ENCODE measurements at regions not wholly inside any gene's neighbourhood (a gene's known extent, or its start where the extent isn't known, plus 50 kb on each side); places are given as distances from the start of the nearest gene placed in this dataset.
"Not testable (repeated sequence)": the region's sequence is repeated elsewhere in the genome, so short reads cannot be mapped to it uniquely, and the experiment has no call there.

DNA sequence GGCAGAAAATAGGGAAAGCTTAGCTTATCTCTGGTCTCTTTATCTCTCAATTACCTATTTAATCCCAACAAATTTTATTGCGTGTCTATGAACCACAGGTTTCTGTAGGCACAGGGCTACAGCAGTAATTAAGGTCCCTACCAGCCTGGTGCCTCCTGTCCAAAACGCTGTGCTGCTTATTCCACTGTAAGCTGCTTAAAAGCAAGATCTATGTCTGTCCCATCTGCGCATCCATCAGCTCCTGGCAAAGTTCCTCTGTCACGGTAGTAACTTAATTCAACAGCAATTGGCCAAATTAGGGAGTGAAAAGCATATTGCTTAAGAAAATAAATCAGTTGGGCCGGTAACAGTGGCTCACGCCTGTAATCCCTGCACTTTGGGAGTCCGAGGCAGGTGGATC lies 235.8 kb upstream of the VLDLR start:
- H3K4me1 ChIP-seq: no peaks in the 10 kb centered on the region
- intact Hi-C loops (cut with DNase I): no loop called here
- H3K4me3 ChIP-seq: no peak overlapping the region
- no peaks in the 10 kb centered on the region for H3K9me3 ChIP-seq
- TF ChIP-seq, protein P1, sequence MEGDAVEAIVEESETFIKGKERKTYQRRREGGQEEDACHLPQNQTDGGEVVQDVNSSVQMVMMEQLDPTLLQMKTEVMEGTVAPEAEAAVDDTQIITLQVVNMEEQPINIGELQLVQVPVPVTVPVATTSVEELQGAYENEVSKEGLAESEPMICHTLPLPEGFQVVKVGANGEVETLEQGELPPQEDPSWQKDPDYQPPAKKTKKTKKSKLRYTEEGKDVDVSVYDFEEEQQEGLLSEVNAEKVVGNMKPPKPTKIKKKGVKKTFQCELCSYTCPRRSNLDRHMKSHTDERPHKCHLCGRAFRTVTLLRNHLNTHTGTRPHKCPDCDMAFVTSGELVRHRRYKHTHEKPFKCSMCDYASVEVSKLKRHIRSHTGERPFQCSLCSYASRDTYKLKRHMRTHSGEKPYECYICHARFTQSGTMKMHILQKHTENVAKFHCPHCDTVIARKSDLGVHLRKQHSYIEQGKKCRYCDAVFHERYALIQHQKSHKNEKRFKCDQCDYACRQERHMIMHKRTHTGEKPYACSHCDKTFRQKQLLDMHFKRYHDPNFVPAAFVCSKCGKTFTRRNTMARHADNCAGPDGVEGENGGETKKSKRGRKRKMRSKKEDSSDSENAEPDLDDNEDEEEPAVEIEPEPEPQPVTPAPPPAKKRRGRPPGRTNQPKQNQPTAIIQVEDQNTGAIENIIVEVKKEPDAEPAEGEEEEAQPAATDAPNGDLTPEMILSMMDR (IDR thresholded peaks at IDR 0.05): no peak
- DNase-seq: no peak
- no peaks in the 10 kb centered on the region for H3K36me3 ChIP-seq
- H3K27ac ChIP-seq: no peak overlapping the region
- H3K9ac ChIP-seq (ENCODE audit: low read depth in 2 of 2, low read length in 2 of 2): no peak overlapping the region
- no peaks in the 10 kb centered on the region for H3K27me3 ChIP-seq

DNA sequence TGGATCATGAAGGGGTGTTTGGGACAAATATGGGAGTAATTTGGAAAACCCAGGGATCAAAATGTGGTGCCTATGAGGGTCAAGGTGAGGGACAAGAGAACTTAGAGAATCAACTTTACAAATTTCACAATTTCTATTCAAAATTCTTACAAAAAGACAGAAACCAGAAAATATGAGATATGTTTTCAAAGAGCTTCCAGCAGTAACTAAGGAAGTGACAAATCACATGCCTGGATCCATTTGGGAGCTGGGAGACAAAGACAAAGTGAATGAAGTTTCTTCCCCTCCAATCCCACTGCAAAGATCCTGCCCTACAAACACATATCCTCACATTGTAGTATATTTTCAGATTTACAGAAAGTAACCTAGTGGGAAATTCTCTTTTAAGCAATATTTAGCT lies 235.0 kb upstream of the VLDLR start:
- Histone ChIP-seq H3K9me3 (no peaks in the 10 kb centered on the region), H3K36me3 (no peaks in the 10 kb centered on the region), H3K27ac (no peak overlapping the region), H3K9ac (ENCODE audit: low read depth in 2 of 2, low read length in 2 of 2) (no peak overlapping the region), H3K27me3 (no peaks in the 10 kb centered on the region), H3K4me1 (no peaks in the 10 kb centered on the region), H3K4me3 (no peak overlapping the region)
- no peak for DNase-seq
- TF ChIP-seq, protein P1 (IDR thresholded peaks at IDR 0.05): no peak
- intact Hi-C loops (cut with DNase I): no loop called here

DNA sequence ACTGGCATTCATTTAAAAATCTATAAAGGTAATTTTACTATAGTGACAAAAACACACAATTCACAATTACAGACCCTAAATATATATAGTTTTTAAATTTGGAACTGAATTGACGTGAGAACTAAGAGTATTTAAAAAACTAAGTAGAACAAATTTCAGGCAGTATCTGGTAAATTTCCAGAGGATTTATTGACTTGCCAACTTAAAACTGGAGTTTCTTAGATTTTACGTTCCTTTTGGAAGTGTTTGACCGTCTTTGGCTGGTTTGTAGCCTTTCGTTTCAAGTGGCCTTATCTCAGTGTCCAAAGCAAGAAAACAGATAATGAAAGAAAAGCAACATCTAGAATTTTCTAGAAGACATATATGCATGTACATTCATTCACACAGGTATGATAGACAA lies 234.4 kb upstream of the VLDLR start:
- Histone ChIP-seq H3K27ac (no peak overlapping the region), H3K36me3 (no peaks in the 10 kb centered on the region), H3K9me3 (no peaks in the 10 kb centered on the region), H3K4me3 (no peak overlapping the region), H3K4me1 (no peaks in the 10 kb centered on the region), H3K9ac (ENCODE audit: low read depth in 2 of 2, low read length in 2 of 2) (no peak overlapping the region), H3K27me3 (no peaks in the 10 kb centered on the region)
- no peak for DNase-seq
- intact Hi-C loops (cut with DNase I): no loop called here
- TF ChIP-seq, protein P1 (IDR thresholded peaks at IDR 0.05): no peak

DNA sequence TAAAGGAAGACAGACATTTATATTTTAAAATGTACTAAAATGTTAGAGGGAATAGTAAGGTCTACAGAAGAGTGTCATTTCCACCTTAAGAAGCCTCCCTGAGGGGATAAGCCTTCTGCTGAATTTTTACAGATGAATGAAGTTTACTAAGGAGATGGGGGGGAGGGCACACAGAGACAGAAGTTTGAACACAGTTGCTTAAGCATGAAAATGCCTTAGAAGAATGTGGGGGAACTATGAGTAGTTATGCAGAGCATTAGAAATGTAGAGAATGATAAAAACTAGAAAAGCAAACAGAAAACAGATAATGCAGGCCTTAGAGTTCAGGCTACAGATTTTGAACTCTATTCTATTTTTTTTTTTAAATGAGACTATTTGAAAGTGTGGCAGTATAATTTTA lies 232.2 kb upstream of the VLDLR start:
- Histone ChIP-seq H3K4me3 (no peak overlapping the region), H3K36me3 (no peaks in the 10 kb centered on the region), H3K9me3 (no peaks in the 10 kb centered on the region), H3K4me1 (no peaks in the 10 kb centered on the region), H3K9ac (ENCODE audit: low read depth in 2 of 2, low read length in 2 of 2) (no peak overlapping the region), H3K27ac (no peak overlapping the region), H3K27me3 (no peaks in the 10 kb centered on the region)
- DNase-seq: no peak
- TF ChIP-seq, protein P1 (IDR thresholded peaks at IDR 0.05): no peak
- intact Hi-C loops (cut with DNase I): no loop called here

DNA sequence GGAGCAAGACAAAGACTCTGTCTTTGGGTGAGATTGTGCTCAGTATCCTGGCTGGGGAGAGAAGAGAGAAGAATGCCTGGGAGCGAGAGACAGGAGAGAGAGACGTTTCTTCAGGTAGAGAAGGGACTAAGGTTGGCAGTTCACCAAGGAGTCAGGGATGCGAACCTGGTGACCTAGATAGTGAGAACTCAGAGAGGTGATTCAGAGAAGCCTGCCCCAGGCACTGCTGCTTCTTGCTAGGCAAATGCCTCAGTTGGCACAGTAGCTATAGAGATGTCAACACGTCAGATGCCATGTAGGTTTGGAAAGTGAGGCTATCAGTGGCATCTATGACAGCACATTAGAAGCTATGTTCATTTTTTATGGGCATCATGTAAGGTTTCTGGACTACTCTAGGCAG lies 231.6 kb upstream of the VLDLR start:
- TF ChIP-seq, protein P1 (IDR thresholded peaks at IDR 0.05): no peak
- H3K4me3 ChIP-seq: no peak overlapping the region
- no peak overlapping the region for H3K9ac ChIP-seq (ENCODE audit: low read depth in 2 of 2, low read length in 2 of 2)
- H3K9me3 ChIP-seq: no peaks in the 10 kb centered on the region
- H3K27me3 ChIP-seq: no peaks in the 10 kb centered on the region
- no peak for DNase-seq
- H3K36me3 ChIP-seq: no peaks in the 10 kb centered on the region
- intact Hi-C loops (cut with DNase I): no loop called here
- no peaks in the 10 kb centered on the region for H3K4me1 ChIP-seq
- H3K27ac ChIP-seq: no peak overlapping the region

DNA sequence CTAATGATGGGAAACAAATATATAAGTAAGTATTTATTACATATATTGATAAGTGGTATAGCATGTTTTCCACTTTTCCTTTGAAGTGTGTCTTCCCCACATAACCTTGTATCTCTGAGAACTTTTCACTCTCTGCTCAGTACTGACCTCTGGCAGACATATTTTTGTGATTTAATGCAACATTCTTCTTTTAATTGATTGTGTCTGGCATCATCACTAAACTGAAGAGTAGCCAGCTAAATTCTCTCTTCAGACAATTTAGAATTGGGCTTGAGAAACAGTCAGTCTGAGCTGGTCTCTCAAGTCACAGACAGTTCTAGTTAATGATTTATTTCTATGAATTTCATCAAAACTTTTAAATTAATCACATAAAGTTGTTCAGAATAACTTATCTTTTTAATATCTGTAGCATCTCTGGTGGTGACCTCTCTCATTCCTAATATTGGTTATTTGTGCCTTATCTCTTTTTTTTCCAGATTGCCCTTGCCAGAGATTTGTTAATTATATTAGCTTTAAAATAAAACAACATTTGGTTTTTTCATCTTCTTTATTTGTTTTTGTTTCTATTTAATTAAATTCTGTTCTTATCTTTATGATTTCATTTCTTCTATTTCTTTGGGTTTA lies 230.0 kb upstream of the VLDLR start:
- DNase-seq; H3K27ac ChIP-seq; H3K27me3 ChIP-seq; H3K4me1 ChIP-seq; H3K36me3 ChIP-seq; H3K9ac ChIP-seq (ENCODE audit: low read depth in 2 of 2, low read length in 2 of 2); H3K9me3 ChIP-seq; intact Hi-C loops (cut with DNase I); H3K4me3 ChIP-seq: not testable (repeated sequence)

DNA sequence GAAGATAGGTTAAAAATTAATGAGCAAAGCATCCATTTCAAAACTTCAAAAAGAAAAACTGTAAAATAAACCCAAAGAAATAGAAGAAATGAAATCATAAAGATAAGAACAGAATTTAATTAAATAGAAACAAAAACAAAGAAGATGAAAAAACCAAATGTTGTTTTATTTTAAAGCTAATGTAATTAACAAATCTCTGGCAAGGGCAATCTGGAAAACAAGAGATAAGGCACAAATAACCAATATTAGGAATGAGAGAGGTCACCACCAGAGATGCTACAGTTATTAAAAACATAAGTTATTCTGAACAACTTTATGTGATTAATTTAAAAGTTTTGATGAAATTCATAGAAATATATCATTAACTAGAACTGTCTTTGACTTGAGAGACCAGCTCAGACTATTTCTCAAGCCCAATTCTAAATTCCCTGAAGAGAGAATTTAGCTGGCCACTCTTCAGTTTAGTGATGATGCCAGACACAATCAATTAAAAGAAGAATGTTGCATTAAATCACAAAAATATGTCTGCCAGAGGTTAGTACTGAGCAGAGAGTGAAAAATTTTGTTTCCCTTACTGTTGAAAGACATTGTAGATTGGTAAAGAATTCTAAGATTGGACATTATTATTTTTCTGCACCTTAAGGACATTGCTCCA lies 227.4 kb upstream of the VLDLR start:
- H3K9ac ChIP-seq (ENCODE audit: low read depth in 2 of 2, low read length in 2 of 2); H3K27ac ChIP-seq; H3K36me3 ChIP-seq; H3K4me3 ChIP-seq; H3K27me3 ChIP-seq; H3K9me3 ChIP-seq; DNase-seq; intact Hi-C loops (cut with DNase I); H3K4me1 ChIP-seq: not testable (repeated sequence)

Data from colonic mucosa (tissue), 4 donors.